ENCODE measurements at regions not wholly inside any gene's neighbourhood (a gene's known extent, or its start where the extent isn't known, plus 50 kb on each side); places are given as distances from the start of the nearest gene placed in this dataset.

DNA sequence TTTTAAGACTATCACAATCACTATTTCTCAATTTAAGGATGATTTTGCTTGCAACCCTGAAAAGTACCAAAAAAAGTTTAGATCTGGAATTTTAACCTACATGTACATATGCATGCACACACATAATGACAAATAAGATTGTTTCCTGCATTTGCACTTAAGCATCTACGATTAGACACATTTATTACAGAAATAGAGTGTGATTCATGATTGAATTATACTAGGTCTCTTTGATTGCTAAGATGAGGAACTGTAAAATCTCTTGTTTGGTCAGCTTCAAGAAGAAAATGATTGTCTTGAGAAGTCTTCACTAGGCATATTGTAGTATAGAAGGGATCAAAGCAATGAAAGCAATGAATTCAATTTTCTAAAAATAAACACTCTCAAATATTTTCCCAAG lies 185.9 kb upstream of the AGR3 start:
- TF ChIP-seq POLR2A (IDR thresholded peaks at IDR 0.05; ENCODE audit: low read length) (no peak), RAD21 (conservative IDR thresholded peaks at IDR 0.05 in 1 of 2, IDR thresholded peaks at IDR 0.05 in 1 of 2) (no peak), CHD2 (IDR thresholded peaks at IDR 0.05; ENCODE audit: low read length, partially characterized antibody) (no peak), EHMT2 (IDR thresholded peaks at IDR 0.05; ENCODE audit: low read depth) (no peak), HOXB5 (CRISPR knock-in tag; IDR thresholded peaks at IDR 0.05) (no peak), POLR2AphosphoS2 (conservative IDR thresholded peaks at IDR 0.05; ENCODE audit: low read length) (no peak), PHF8 (IDR thresholded peaks at IDR 0.05; ENCODE audit: borderline replicate concordance, low read depth) (no peak), HOXB13 (CRISPR knock-in tag; IDR thresholded peaks at IDR 0.05; ENCODE audit: low read depth) (no peak), RFX5 (IDR thresholded peaks at IDR 0.05) (no peak), JUNB (IDR thresholded peaks at IDR 0.05) (no peak)
- TF ChIP-seq, protein P1, sequence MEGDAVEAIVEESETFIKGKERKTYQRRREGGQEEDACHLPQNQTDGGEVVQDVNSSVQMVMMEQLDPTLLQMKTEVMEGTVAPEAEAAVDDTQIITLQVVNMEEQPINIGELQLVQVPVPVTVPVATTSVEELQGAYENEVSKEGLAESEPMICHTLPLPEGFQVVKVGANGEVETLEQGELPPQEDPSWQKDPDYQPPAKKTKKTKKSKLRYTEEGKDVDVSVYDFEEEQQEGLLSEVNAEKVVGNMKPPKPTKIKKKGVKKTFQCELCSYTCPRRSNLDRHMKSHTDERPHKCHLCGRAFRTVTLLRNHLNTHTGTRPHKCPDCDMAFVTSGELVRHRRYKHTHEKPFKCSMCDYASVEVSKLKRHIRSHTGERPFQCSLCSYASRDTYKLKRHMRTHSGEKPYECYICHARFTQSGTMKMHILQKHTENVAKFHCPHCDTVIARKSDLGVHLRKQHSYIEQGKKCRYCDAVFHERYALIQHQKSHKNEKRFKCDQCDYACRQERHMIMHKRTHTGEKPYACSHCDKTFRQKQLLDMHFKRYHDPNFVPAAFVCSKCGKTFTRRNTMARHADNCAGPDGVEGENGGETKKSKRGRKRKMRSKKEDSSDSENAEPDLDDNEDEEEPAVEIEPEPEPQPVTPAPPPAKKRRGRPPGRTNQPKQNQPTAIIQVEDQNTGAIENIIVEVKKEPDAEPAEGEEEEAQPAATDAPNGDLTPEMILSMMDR (IDR thresholded peaks at IDR 0.05), result no peak
- TF ChIP-seq, protein P2, sequence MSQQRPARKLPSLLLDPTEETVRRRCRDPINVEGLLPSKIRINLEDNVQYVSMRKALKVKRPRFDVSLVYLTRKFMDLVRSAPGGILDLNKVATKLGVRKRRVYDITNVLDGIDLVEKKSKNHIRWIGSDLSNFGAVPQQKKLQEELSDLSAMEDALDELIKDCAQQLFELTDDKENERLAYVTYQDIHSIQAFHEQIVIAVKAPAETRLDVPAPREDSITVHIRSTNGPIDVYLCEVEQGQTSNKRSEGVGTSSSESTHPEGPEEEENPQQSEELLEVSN (IDR thresholded peaks at IDR 0.05; ENCODE audit: borderline replicate concordance, low read depth), result no peak
- TF ChIP-seq, protein P3, sequence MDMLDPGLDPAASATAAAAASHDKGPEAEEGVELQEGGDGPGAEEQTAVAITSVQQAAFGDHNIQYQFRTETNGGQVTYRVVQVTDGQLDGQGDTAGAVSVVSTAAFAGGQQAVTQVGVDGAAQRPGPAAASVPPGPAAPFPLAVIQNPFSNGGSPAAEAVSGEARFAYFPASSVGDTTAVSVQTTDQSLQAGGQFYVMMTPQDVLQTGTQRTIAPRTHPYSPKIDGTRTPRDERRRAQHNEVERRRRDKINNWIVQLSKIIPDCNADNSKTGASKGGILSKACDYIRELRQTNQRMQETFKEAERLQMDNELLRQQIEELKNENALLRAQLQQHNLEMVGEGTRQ (IDR thresholded peaks at IDR 0.05), result no peak
- TF ChIP-seq, protein P4, sequence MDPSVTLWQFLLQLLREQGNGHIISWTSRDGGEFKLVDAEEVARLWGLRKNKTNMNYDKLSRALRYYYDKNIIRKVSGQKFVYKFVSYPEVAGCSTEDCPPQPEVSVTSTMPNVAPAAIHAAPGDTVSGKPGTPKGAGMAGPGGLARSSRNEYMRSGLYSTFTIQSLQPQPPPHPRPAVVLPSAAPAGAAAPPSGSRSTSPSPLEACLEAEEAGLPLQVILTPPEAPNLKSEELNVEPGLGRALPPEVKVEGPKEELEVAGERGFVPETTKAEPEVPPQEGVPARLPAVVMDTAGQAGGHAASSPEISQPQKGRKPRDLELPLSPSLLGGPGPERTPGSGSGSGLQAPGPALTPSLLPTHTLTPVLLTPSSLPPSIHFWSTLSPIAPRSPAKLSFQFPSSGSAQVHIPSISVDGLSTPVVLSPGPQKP (IDR thresholded peaks at IDR 0.05; ENCODE audit: low read depth, low read length), result no peak
